Activated CD4-positive, alpha-beta memory T cell treated with anti-CD3 and anti-CD28 coated beads, Interleukin-2, amount 10 ng/mL, durations not matched to agents 7 days and 5 days (primary cell): ENCODE measurements at regions not wholly inside any gene's neighbourhood (a gene's known extent, or its start where the extent isn't known, plus 50 kb on each side); places are given as distances from the start of the nearest gene placed in this dataset.

Source experiments
- CTCF ChIA-PET: fragments of 350-600 bp; sonication (Branson Sonifier 250); formaldehyde crosslinking; loops from one replicate; lab custom pipeline; 2021; ENCODE audit warnings: antibody characterized with exemption, inconsistent platforms; lab: Charles Lee
- POLR2A ChIA-PET: fragments of 350-600 bp; sonication (Branson Sonifier 250); formaldehyde crosslinking; loops from one replicate; lab custom pipeline; 2021; ENCODE audit warnings: antibody characterized with exemption; lab: Charles Lee
- DNase-seq: peaks from one replicate; pipeline ENCODE4 v3.0.0-alpha.2; 2020
- H3K27ac Mint-ChIP-seq: one replicate; pipeline ENCODE4 v1.8.0; 2021; ENCODE audit warnings: mild to moderate bottlenecking, mixed read lengths
- H3K27me3 Mint-ChIP-seq: one replicate; pipeline ENCODE4 v1.8.0; 2021; ENCODE audit warnings: mixed read lengths
- H3K36me3 Mint-ChIP-seq: one replicate; pipeline ENCODE4 v1.8.0; 2021; ENCODE audit warnings: low read depth, mixed read lengths
- H3K4me1 Mint-ChIP-seq: one replicate; pipeline ENCODE4 v1.8.0; 2021; ENCODE audit warnings: mixed read lengths
- H3K4me3 Mint-ChIP-seq: one replicate; pipeline ENCODE4 v1.8.0; 2021; ENCODE audit warnings: mild to moderate bottlenecking, mixed read lengths
- H3K9me3 Mint-ChIP-seq: one replicate; pipeline ENCODE4 v1.8.0; 2021; ENCODE audit warnings: mixed read lengths

- H3K27me3 Mint-ChIP-seq, result peaks cover 7% of the 10 kb centered on the region
- CTCF ChIA-PET, result interaction anchor here (1.2 kb wide), 1 partner anchor 100 kb away, joined by 3 read pairs; the partner anchor contains the start of gene HS1BP3
- H3K27ac Mint-ChIP-seq, result no peak overlapping the region
- H3K36me3 Mint-ChIP-seq, result no peaks in the 10 kb centered on the region
- POLR2A ChIA-PET, result no interaction called here
- H3K4me1 Mint-ChIP-seq, result peaks cover 4% of the 10 kb centered on the region
- no peak overlapping the region for H3K4me3 Mint-ChIP-seq
- no peak for DNase-seq
- no peaks in the 10 kb centered on the region for H3K9me3 Mint-ChIP-seq
Measured at GRCh38 chr2:20551260-20551944, 99.5 kb downstream of the HS1BP3 start.

- Mint-ChIP-seq H3K4me3 (no peak overlapping the region), H3K4me1 (peaks cover 4% of the 10 kb centered on the region), H3K9me3 (no peaks in the 10 kb centered on the region), H3K27me3 (peaks cover 7% of the 10 kb centered on the region), H3K27ac (no peak overlapping the region), H3K36me3 (no peaks in the 10 kb centered on the region)
- POLR2A ChIA-PET, result no interaction called here
- CTCF ChIA-PET, result no interaction called here
- no peak for DNase-seq
Measured at GRCh38 chr2:20551945-20552328, 99.0 kb downstream of the HS1BP3 start.

- DNase-seq, result no peak
- Mint-ChIP-seq H3K27ac (no peak overlapping the region), H3K4me1 (peaks cover 4% of the 10 kb centered on the region), H3K9me3 (no peaks in the 10 kb centered on the region), H3K27me3 (peaks cover 10% of the 10 kb centered on the region), H3K4me3 (no peak overlapping the region), H3K36me3 (no peaks in the 10 kb centered on the region)
- ChIA-PET POLR2A (no interaction called here), CTCF (no interaction called here)
Measured at GRCh38 chr2:20552847-20553246, 98.1 kb downstream of the HS1BP3 start.

- ChIA-PET POLR2A (no interaction called here), CTCF (no interaction called here)
- Mint-ChIP-seq H3K36me3 (no peaks in the 10 kb centered on the region), H3K27ac (no peak overlapping the region), H3K27me3 (peaks cover 10% of the 10 kb centered on the region), H3K4me3 (no peak overlapping the region), H3K4me1 (peaks cover 4% of the 10 kb centered on the region), H3K9me3 (no peaks in the 10 kb centered on the region)
- no peak for DNase-seq
Measured at GRCh38 chr2:20553580-20553979, 97.3 kb downstream of the HS1BP3 start.

GRCh38 chr2:20555954-20556353 is 94.9 kb downstream of the HS1BP3 start:
- ChIA-PET CTCF (no interaction called here), POLR2A (no interaction called here)
- no peaks in the 10 kb centered on the region for H3K36me3 Mint-ChIP-seq
- H3K27ac Mint-ChIP-seq, result no peak overlapping the region
- peaks cover 10% of the 10 kb centered on the region for H3K27me3 Mint-ChIP-seq
- no peak overlapping the region for H3K4me3 Mint-ChIP-seq
- no peaks in the 10 kb centered on the region for H3K9me3 Mint-ChIP-seq
- DNase-seq, result no peak
- H3K4me1 Mint-ChIP-seq, result peaks cover 4% of the 10 kb centered on the region

GRCh38 chr2:20556756-20557155 is 94.1 kb downstream of the HS1BP3 start:
- POLR2A ChIA-PET, result no interaction called here
- H3K4me3 Mint-ChIP-seq, result no peak overlapping the region
- no peaks in the 10 kb centered on the region for H3K36me3 Mint-ChIP-seq
- H3K4me1 Mint-ChIP-seq, result peaks cover 4% of the 10 kb centered on the region
- DNase-seq, result no peak
- CTCF ChIA-PET, result no interaction called here
- peaks cover 10% of the 10 kb centered on the region for H3K27me3 Mint-ChIP-seq
- no peaks in the 10 kb centered on the region for H3K9me3 Mint-ChIP-seq
- no peak overlapping the region for H3K27ac Mint-ChIP-seq

- Mint-ChIP-seq H3K4me3 (no peak overlapping the region), H3K27ac (no peak overlapping the region), H3K4me1 (no peaks in the 10 kb centered on the region), H3K9me3 (no peaks in the 10 kb centered on the region), H3K27me3 (peaks cover 10% of the 10 kb centered on the region), H3K36me3 (no peaks in the 10 kb centered on the region)
- ChIA-PET POLR2A (no interaction called here), CTCF (no interaction called here)
- DNase-seq, result no peak
Measured at GRCh38 chr2:20557226-20557625, 93.7 kb downstream of the HS1BP3 start.

GRCh38 chr2:20557635-20558034 is 93.3 kb downstream of the HS1BP3 start:
- Mint-ChIP-seq H3K27me3 (peaks cover 10% of the 10 kb centered on the region), H3K4me1 (no peaks in the 10 kb centered on the region), H3K27ac (no peak overlapping the region), H3K9me3 (no peaks in the 10 kb centered on the region), H3K36me3 (no peaks in the 10 kb centered on the region), H3K4me3 (no peak overlapping the region)
- POLR2A ChIA-PET, result no interaction called here
- CTCF ChIA-PET, result no interaction called here
- no peak for DNase-seq

GRCh38 chr2:20558391-20559150 is 92.3 kb downstream of the HS1BP3 start:
- Mint-ChIP-seq H3K4me3 (no peak overlapping the region), H3K36me3 (no peaks in the 10 kb centered on the region), H3K27ac (no peak overlapping the region), H3K9me3 (no peaks in the 10 kb centered on the region), H3K27me3 (peaks cover 12% of the 10 kb centered on the region), H3K4me1 (no peaks in the 10 kb centered on the region)
- POLR2A ChIA-PET, result no interaction called here
- CTCF ChIA-PET, result no interaction called here
- no peak for DNase-seq

GRCh38 chr2:20559277-20559676 is 91.6 kb downstream of the HS1BP3 start:
- CTCF ChIA-PET, result no interaction called here
- POLR2A ChIA-PET, result no interaction called here
- Mint-ChIP-seq H3K4me1 (no peaks in the 10 kb centered on the region), H3K27me3 (peaks cover 14% of the 10 kb centered on the region), H3K9me3 (no peaks in the 10 kb centered on the region), H3K36me3 (no peaks in the 10 kb centered on the region), H3K27ac (no peak overlapping the region), H3K4me3 (no peak overlapping the region)
- no peak for DNase-seq

GRCh38 chr2:20560011-20560410 is 90.9 kb downstream of the HS1BP3 start:
- Mint-ChIP-seq H3K9me3 (no peaks in the 10 kb centered on the region), H3K27me3 (peaks cover 14% of the 10 kb centered on the region), H3K4me3 (no peak overlapping the region), H3K4me1 (no peaks in the 10 kb centered on the region), H3K27ac (no peak overlapping the region), H3K36me3 (no peaks in the 10 kb centered on the region)
- ChIA-PET CTCF (no interaction called here), POLR2A (no interaction called here)
- DNase-seq, result no peak

- Mint-ChIP-seq H3K4me1 (no peaks in the 10 kb centered on the region), H3K9me3 (no peaks in the 10 kb centered on the region), H3K27me3 (peaks cover 15% of the 10 kb centered on the region), H3K36me3 (no peaks in the 10 kb centered on the region), H3K4me3 (no peak overlapping the region), H3K27ac (no peak overlapping the region)
- ChIA-PET CTCF (no interaction called here), POLR2A (no interaction called here)
- DNase-seq, result no peak
Measured at GRCh38 chr2:20560891-20561636, 89.8 kb downstream of the HS1BP3 start.

GRCh38 chr2:20561637-20562454 is 89.1 kb downstream of the HS1BP3 start:
- H3K36me3 Mint-ChIP-seq, result no peaks in the 10 kb centered on the region
- no peaks in the 10 kb centered on the region for H3K9me3 Mint-ChIP-seq
- H3K4me3 Mint-ChIP-seq, result no peak overlapping the region
- peaks cover 13% of the 10 kb centered on the region for H3K27me3 Mint-ChIP-seq
- H3K4me1 Mint-ChIP-seq, result no peaks in the 10 kb centered on the region
- no peak overlapping the region for H3K27ac Mint-ChIP-seq
- no peak for DNase-seq
- ChIA-PET CTCF (interaction anchor here (1.0 kb wide), 1 partner anchor 120 kb away, joined by 3 read pairs; no protein-coding TSS in a partner anchor), POLR2A (no interaction called here)
